ENCODE measurements at regions not wholly inside any gene's neighbourhood (a gene's known extent, or its start where the extent isn't known, plus 50 kb on each side); places are given as distances from the start of the nearest gene placed in this dataset.

DNA sequence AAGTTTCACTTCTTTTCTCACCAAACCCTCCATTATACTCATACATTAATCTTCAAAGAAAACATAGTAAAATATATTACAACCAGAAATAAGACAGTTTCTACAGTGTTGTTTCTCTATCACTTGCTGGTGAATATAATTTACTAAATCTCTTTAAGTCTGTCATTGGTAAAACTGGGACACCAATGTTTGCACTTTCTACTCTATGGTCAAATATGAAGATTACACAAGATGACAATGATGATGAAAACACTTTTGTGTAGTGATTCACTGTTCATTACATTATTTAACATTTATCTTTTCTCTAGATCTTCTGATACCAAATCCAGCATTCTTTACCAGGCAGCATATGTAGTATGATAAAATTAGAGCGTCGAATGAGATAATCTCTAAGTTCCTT is 459.1 kb downstream of the DMAC1 start:
- DNase-seq, result no peak
- Histone ChIP-seq H3K27me3 (ENCODE audit: insufficient read depth, low read depth, severe bottlenecking) (no peaks in the 10 kb centered on the region), H3K9me3 (ENCODE audit: severe bottlenecking) (no peaks in the 10 kb centered on the region), H3K27ac (no peak overlapping the region), H3K36me3 (no peaks in the 10 kb centered on the region), H3K4me3 (ENCODE audit: low read depth, low read length) (no peak overlapping the region)
- TF ChIP-seq, protein P1, sequence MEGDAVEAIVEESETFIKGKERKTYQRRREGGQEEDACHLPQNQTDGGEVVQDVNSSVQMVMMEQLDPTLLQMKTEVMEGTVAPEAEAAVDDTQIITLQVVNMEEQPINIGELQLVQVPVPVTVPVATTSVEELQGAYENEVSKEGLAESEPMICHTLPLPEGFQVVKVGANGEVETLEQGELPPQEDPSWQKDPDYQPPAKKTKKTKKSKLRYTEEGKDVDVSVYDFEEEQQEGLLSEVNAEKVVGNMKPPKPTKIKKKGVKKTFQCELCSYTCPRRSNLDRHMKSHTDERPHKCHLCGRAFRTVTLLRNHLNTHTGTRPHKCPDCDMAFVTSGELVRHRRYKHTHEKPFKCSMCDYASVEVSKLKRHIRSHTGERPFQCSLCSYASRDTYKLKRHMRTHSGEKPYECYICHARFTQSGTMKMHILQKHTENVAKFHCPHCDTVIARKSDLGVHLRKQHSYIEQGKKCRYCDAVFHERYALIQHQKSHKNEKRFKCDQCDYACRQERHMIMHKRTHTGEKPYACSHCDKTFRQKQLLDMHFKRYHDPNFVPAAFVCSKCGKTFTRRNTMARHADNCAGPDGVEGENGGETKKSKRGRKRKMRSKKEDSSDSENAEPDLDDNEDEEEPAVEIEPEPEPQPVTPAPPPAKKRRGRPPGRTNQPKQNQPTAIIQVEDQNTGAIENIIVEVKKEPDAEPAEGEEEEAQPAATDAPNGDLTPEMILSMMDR (IDR thresholded peaks at IDR 0.05; ENCODE audit: low read depth, low read length), result no peak

DNA sequence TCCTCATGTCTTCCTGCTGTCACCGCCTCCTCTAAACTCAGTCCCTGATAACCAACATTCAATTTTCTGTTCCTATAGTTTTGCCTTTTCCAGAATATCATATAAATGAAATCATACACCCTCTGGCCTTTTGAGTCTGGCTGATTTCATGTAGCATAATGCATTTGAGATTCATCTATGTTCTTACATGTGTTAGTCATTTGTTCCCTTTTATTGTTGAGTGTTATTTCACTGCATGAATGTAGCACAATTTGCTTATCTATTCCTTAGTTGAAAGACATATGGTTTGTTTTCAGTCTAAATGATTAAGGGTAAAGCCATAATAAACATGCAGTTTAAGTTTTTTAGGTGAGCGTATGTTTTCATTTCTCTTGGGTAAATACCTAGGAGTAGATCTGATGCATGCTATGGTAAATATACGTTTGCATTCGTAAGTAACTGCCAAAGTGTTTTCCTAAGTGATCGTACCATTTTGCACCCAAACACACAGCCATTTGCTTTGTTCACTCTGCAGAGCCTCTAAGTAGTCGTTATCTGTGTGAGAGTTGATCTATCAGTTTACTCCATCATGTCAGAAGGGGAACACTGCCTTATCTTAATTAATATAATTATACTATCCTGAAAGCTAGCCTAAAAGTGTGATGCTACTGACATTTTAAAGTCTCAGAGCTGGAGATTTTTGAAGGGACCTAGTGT is 460.8 kb downstream of the DMAC1 start:
- H3K4me3 ChIP-seq (ENCODE audit: low read depth, low read length), result no peak overlapping the region
- H3K36me3 ChIP-seq, result no peaks in the 10 kb centered on the region
- H3K27me3 ChIP-seq (ENCODE audit: insufficient read depth, low read depth, severe bottlenecking), result no peaks in the 10 kb centered on the region
- H3K9me3 ChIP-seq (ENCODE audit: severe bottlenecking), result no peaks in the 10 kb centered on the region
- no peak overlapping the region for H3K27ac ChIP-seq
- no peak for DNase-seq
- TF ChIP-seq, protein P1 (IDR thresholded peaks at IDR 0.05; ENCODE audit: low read depth, low read length), result no peak

DNA sequence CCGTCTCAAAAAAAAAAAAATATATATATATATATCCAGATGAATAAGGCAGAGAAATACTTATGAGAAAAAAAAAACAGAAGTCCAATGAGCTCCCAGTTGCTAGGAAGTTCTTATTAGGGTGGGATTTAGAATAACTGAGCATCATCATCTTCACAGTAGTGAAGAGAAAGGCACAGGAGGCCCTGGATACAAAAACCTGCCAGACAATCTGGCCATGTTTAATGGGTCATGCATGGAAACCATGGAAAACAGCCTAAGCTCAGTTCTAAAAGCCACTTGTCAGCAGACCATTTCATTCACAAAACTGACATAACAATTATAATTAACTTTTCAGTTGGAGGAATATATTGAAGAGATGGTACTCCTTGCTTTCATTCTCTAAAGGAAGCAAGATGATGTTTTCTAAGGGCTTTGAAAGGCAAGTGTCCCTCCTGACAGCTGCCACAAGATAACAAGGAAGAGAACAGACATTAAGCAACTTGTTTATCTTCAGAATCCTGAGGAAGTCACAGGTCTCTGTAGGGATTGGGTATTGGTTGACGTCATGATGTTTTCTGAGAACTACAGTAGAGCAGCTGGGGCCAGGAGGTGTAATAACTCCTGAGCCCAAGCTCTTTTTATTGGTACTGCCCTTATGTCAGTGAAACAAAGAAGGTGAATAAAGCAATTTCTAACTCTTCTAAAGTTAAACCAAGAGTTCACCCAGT is 463.1 kb downstream of the DMAC1 start:
- TF ChIP-seq, protein P1 (IDR thresholded peaks at IDR 0.05; ENCODE audit: low read depth, low read length), result no peak
- DNase-seq, result no peak
- H3K27me3 ChIP-seq (ENCODE audit: insufficient read depth, low read depth, severe bottlenecking), result no peaks in the 10 kb centered on the region
- no peaks in the 10 kb centered on the region for H3K9me3 ChIP-seq (ENCODE audit: severe bottlenecking)
- H3K27ac ChIP-seq, result no peak overlapping the region
- H3K4me3 ChIP-seq (ENCODE audit: low read depth, low read length), result no peak overlapping the region
- H3K36me3 ChIP-seq, result no peaks in the 10 kb centered on the region

DNA sequence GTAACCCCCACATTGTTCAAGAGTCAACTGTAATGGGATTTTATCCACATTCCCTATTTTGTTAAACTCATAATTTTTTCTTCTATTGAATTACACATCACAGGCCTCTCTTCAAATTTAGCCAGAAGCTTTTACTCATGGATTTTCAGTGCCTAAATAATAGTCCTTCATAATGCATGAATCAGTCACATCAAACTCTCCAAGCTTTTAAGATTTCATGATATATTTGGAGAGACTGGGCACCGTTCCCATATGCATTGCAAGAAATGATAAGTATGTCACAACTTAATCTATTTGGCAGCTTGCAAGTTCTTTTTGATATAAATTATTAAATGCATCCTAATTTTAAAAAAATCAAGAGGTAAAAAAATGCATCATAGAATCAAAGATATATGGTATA is 465.9 kb downstream of the DMAC1 start:
- no peak for DNase-seq

DNA sequence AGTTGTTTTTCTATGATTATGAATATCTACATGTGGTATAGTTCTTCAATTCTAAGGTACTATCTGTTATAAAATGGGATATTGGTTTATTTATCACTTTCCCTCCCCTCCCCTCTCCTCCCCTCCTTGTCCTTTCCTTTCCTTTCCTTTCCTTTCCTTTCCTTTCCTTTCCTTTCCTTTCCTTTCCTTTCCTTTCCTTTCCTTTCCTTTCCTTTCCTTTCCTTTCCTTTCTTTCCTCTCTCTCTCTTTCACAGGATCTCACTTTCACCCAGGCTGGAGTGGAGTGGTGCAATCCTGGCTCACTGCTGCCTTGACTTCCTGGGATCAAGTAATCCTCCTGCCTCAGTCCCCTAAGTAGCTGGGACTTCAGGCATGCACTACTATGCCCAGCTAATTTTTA is 466.8 kb downstream of the DMAC1 start:
- H3K9me3 ChIP-seq (ENCODE audit: severe bottlenecking), result no peaks in the 10 kb centered on the region
- DNase-seq, result no peak
- TF ChIP-seq, protein P1 (IDR thresholded peaks at IDR 0.05; ENCODE audit: low read depth, low read length), result no peak
- no peak overlapping the region for H3K27ac ChIP-seq
- H3K4me3 ChIP-seq (ENCODE audit: low read depth, low read length), result no peak overlapping the region
- no peaks in the 10 kb centered on the region for H3K36me3 ChIP-seq
- H3K27me3 ChIP-seq (ENCODE audit: insufficient read depth, low read depth, severe bottlenecking), result no peaks in the 10 kb centered on the region

More for the DNA sequence above, 465.9 kb downstream of the DMAC1 start:
- Histone ChIP-seq H3K27ac (no peak overlapping the region), H3K27me3 (ENCODE audit: insufficient read depth, low read depth, severe bottlenecking) (no peaks in the 10 kb centered on the region), H3K4me3 (ENCODE audit: low read depth, low read length) (no peak overlapping the region), H3K9me3 (ENCODE audit: severe bottlenecking) (no peaks in the 10 kb centered on the region), H3K36me3 (no peaks in the 10 kb centered on the region)
- TF ChIP-seq, protein P1 (IDR thresholded peaks at IDR 0.05; ENCODE audit: low read depth, low read length), result no peak

Measured in WERI-Rb-1 (cell line).